ENCODE measurements at regions not wholly inside any gene's neighbourhood (a gene's known extent, or its start where the extent isn't known, plus 50 kb on each side); places are given as distances from the start of the nearest gene placed in this dataset.

- TF ChIP-seq, protein P1, sequence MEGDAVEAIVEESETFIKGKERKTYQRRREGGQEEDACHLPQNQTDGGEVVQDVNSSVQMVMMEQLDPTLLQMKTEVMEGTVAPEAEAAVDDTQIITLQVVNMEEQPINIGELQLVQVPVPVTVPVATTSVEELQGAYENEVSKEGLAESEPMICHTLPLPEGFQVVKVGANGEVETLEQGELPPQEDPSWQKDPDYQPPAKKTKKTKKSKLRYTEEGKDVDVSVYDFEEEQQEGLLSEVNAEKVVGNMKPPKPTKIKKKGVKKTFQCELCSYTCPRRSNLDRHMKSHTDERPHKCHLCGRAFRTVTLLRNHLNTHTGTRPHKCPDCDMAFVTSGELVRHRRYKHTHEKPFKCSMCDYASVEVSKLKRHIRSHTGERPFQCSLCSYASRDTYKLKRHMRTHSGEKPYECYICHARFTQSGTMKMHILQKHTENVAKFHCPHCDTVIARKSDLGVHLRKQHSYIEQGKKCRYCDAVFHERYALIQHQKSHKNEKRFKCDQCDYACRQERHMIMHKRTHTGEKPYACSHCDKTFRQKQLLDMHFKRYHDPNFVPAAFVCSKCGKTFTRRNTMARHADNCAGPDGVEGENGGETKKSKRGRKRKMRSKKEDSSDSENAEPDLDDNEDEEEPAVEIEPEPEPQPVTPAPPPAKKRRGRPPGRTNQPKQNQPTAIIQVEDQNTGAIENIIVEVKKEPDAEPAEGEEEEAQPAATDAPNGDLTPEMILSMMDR (conservative IDR thresholded peaks at IDR 0.05) = no peak
- TF ChIP-seq EZH2 (IDR thresholded peaks at IDR 0.05; ENCODE audit: low read depth) = no peak
- Histone ChIP-seq H3K4me2 (no peak overlapping the region), H3K79me2 (ENCODE audit: low read depth) (no peaks in the 10 kb centered on the region), H3K4me1 (replicated peaks; ENCODE audit: insufficient read depth) (no peaks in the 10 kb centered on the region), H2AFZ (no peak overlapping the region), H3K36me3 (ENCODE audit: low read depth) (no peaks in the 10 kb centered on the region), H3K27ac (no peak overlapping the region), H3K4me3 (no peak overlapping the region), H3K27me3 (ENCODE audit: insufficient read depth, low read depth) (peaks cover 72% of the 10 kb centered on the region), H3K9me2 (ENCODE audit: insufficient read depth) (no peaks in the 10 kb centered on the region), H3F3A (ENCODE audit: insufficient read depth, low read depth) (peaks cover 4% of the 10 kb centered on the region; the same call in 1 of the 2 replicates), H4K20me1 (ENCODE audit: insufficient read depth) (no peaks in the 10 kb centered on the region), H3K9me3 (ENCODE audit: insufficient read depth, low read depth) (no peaks in the 10 kb centered on the region)
- POLR2A ChIA-PET (ENCODE audit: unreplicated experiment) = no interaction called here
- CTCF ChIA-PET = no interaction called here
- no TSS peak for BruUV-seq (replicated peaks)
- DNase-seq = no peak
- intact Hi-C loops (cut with micrococcal nuclease; ENCODE audit: unreplicated experiment) = no loop called here
Observed at GRCh38 chr1:11387829-11388228, 91.1 kb upstream of the DISP3 start.

- BruUV-seq (replicated peaks) = no TSS peak
- intact Hi-C loops (cut with micrococcal nuclease; ENCODE audit: unreplicated experiment) = no loop called here
- Histone ChIP-seq H3K27ac (no peak overlapping the region), H3K27me3 (ENCODE audit: insufficient read depth, low read depth) (peaks cover 75% of the 10 kb centered on the region), H4K20me1 (ENCODE audit: insufficient read depth) (no peaks in the 10 kb centered on the region), H3K79me2 (ENCODE audit: low read depth) (no peaks in the 10 kb centered on the region), H3K9me2 (ENCODE audit: insufficient read depth) (no peaks in the 10 kb centered on the region), H3K36me3 (ENCODE audit: low read depth) (no peaks in the 10 kb centered on the region), H3K4me1 (replicated peaks; ENCODE audit: insufficient read depth) (no peaks in the 10 kb centered on the region), H3K4me3 (no peak overlapping the region), H3F3A (ENCODE audit: insufficient read depth, low read depth) (peaks cover 4% of the 10 kb centered on the region; the same call in 1 of the 2 replicates), H3K9me3 (ENCODE audit: insufficient read depth, low read depth) (no peaks in the 10 kb centered on the region), H3K4me2 (no peak overlapping the region), H2AFZ (no peak overlapping the region)
- DNase-seq = no peak
- ChIA-PET CTCF (no interaction called here), POLR2A (ENCODE audit: unreplicated experiment) (no interaction called here)
- TF ChIP-seq EZH2 (IDR thresholded peaks at IDR 0.05; ENCODE audit: low read depth) = no peak
- TF ChIP-seq, protein P1 (conservative IDR thresholded peaks at IDR 0.05) = no peak
Observed at GRCh38 chr1:11388617-11389016, 90.3 kb upstream of the DISP3 start.

GRCh38 chr1:11391327-11391726, 87.6 kb upstream of the DISP3 start:
- intact Hi-C loops (cut with micrococcal nuclease; ENCODE audit: unreplicated experiment) = no loop called here
- H2AFZ ChIP-seq = no peak overlapping the region
- H3K4me2 ChIP-seq = no peak overlapping the region
- no peak for DNase-seq
- H3F3A ChIP-seq (ENCODE audit: insufficient read depth, low read depth) = no peaks in the 10 kb centered on the region
- no TSS peak for BruUV-seq (replicated peaks)
- TF ChIP-seq, protein P1 (conservative IDR thresholded peaks at IDR 0.05) = no peak
- no peak for TF ChIP-seq EZH2 (IDR thresholded peaks at IDR 0.05; ENCODE audit: low read depth)
- no peaks in the 10 kb centered on the region for H3K36me3 ChIP-seq (ENCODE audit: low read depth)
- peaks cover 79% of the 10 kb centered on the region for H3K27me3 ChIP-seq (ENCODE audit: insufficient read depth, low read depth)
- H3K79me2 ChIP-seq (ENCODE audit: low read depth) = no peaks in the 10 kb centered on the region
- CTCF ChIA-PET = no interaction called here
- no peaks in the 10 kb centered on the region for H3K9me3 ChIP-seq (ENCODE audit: insufficient read depth, low read depth)
- no peaks in the 10 kb centered on the region for H3K9me2 ChIP-seq (ENCODE audit: insufficient read depth)
- H3K4me1 ChIP-seq (replicated peaks; ENCODE audit: insufficient read depth) = no peaks in the 10 kb centered on the region
- no peaks in the 10 kb centered on the region for H4K20me1 ChIP-seq (ENCODE audit: insufficient read depth)
- POLR2A ChIA-PET (ENCODE audit: unreplicated experiment) = no interaction called here
- no peak overlapping the region for H3K4me3 ChIP-seq
- no peak overlapping the region for H3K27ac ChIP-seq

Data from PC-9 (cell line).